Esophagus muscularis mucosa (tissue), 4 donors: ENCODE measurements at regions not wholly inside any gene's neighbourhood (a gene's known extent, or its start where the extent isn't known, plus 50 kb on each side); places are given as distances from the start of the nearest gene placed in this dataset.

Experiments
- DNase-seq: peaks from one replicate; pipeline ENCODE4 v3.0.0-alpha.2; 2017; ENCODE audit errors: extremely low spot score
- H3K27ac ChIP-seq, 4 donors: fragments of 200-600 bp; sonication (generic); replicated peaks in 1 of 4; 1 replicate in 3 of 4; 2 replicates in 1 of 4; pipeline ENCODE4 v1.5.1; 2016 to 2019; ENCODE audit warnings: mild to moderate bottlenecking in 1 of 4
- H3K27me3 ChIP-seq, 4 donors: fragments of 200-600 bp; sonication (generic); one replicate each; pipeline versions ENCODE4 v1.5.1 to v1.6.0; 2016 to 2019
- H3K36me3 ChIP-seq, 4 donors: fragments of 200-600 bp; sonication (generic); one replicate each; pipeline ENCODE4 v1.5.1; 2016 to 2019
- H3K4me1 ChIP-seq, 4 donors: fragments of 200-600 bp; sonication (generic); one replicate each; pipeline ENCODE4 v1.5.1; 2016 to 2019
- H3K4me3 ChIP-seq, 4 donors: fragments of 200-600 bp; sonication (generic); 1 replicate in 2 of 4; 2 replicates in 2 of 4; pipeline ENCODE4 v1.5.1; 2016 to 2019; ENCODE audit warnings: mild to moderate bottlenecking in 4 of 4, moderate library complexity in 1 of 4
- H3K9me3 ChIP-seq, 4 donors: fragments of 200-600 bp; sonication (generic); 1 replicate in 3 of 4; 2 replicates in 1 of 4; pipeline ENCODE4 v1.5.1; 2016 to 2019
- CTCF ChIP-seq, 3 experiments: fragments of 200-600 bp in 2 of 3; fragments of 450-650 bp in 1 of 3; sonication (generic) in 2 of 3; IDR thresholded peaks; one replicate each; pipeline ENCODE4 v1.5.1; 2017 to 2019; ENCODE audit warnings: antibody characterized with exemption in 3 of 3, mild to moderate bottlenecking in 2 of 3, moderate library complexity in 1 of 3
- EP300 ChIP-seq: sonication (generic); formaldehyde crosslinking; IDR thresholded peaks from one replicate; pipeline ENCODE4 v1.6.1; 2017; ENCODE audit warnings: antibody characterized with exemption
- POLR2A ChIP-seq: fragments of 450-650 bp; IDR thresholded peaks from one replicate; pipeline ENCODE4 v1.6.1; 2017; ENCODE audit warnings: antibody characterized with exemption, moderate library complexity, mild to moderate bottlenecking, low read depth
- POLR2AphosphoS5 ChIP-seq, 2 donors: sonication (generic); formaldehyde crosslinking; IDR thresholded peaks; one replicate each; pipeline ENCODE4 v1.6.1; 2017; ENCODE audit warnings: antibody characterized with exemption in 2 of 2
- WGBS: methylation state at CpG from one replicate; pipeline ENCODE4 v1.1.5; 2018; 5-methylcytosine and 5-hydroxymethylcytosine counted together
- intact Hi-C: fragments of 100-400 bp; cut with DNase I; formaldehyde crosslinking; loops from one replicate; pipeline ENCODE4 v1.15.1; 2023

GRCh38 chr10:118403967-118404366 is 61.8 kb upstream of the FAM204A start:
- intact Hi-C loops: no loop called here
- Histone ChIP-seq H3K27ac (no peak overlapping the region), H3K27me3 (peaks cover 0 to 18% (median 0%) of the 10 kb centered on the region in 4 donors), H3K4me3 (no peak overlapping the region), H3K9me3 (peaks cover 0 to 6% (median 3%) of the 10 kb centered on the region in 4 donors), H3K36me3 (no peaks in the 10 kb centered on the region), H3K4me1 (no peaks in the 10 kb centered on the region)
- no peak for DNase-seq
- no peak for TF ChIP-seq CTCF (IDR thresholded peaks at IDR 0.05)
- TF ChIP-seq POLR2A: no peak
- TF ChIP-seq POLR2AphosphoS5 (IDR thresholded peaks at IDR 0.05): no peak
- no peak for TF ChIP-seq EP300
- 87% methylated on average over 3 of the region's 3 CpGs for WGBS

- DNase-seq: no peak
- Histone ChIP-seq H3K4me1 (no peaks in the 10 kb centered on the region), H3K27ac (no peak overlapping the region), H3K27me3 (peaks cover 0 to 18% (median 0%) of the 10 kb centered on the region in 4 donors), H3K36me3 (no peaks in the 10 kb centered on the region), H3K4me3 (no peak overlapping the region), H3K9me3 (peaks cover 0 to 6% (median 3%) of the 10 kb centered on the region in 4 donors)
- intact Hi-C loops: no loop called here
- TF ChIP-seq POLR2A (no peak), POLR2AphosphoS5 (IDR thresholded peaks at IDR 0.05) (no peak), CTCF (IDR thresholded peaks at IDR 0.05) (no peak), EP300 (no peak)
- 97% methylated on average over 2 of the region's 2 CpGs for WGBS
Measured at GRCh38 chr10:118401708-118402193, 59.6 kb upstream of the FAM204A start.

- intact Hi-C loops: no loop called here
- Histone ChIP-seq H3K27ac (no peak overlapping the region), H3K36me3 (no peaks in the 10 kb centered on the region), H3K27me3 (peaks cover 0 to 4% (median 0%) of the 10 kb centered on the region in 4 donors), H3K9me3 (peaks cover 0 to 6% (median 3%) of the 10 kb centered on the region in 4 donors), H3K4me1 (no peaks in the 10 kb centered on the region), H3K4me3 (no peak overlapping the region)
- WGBS: 83% methylated on average over 4 of the region's 4 CpGs
- DNase-seq: no peak
- TF ChIP-seq POLR2A (no peak), CTCF (IDR thresholded peaks at IDR 0.05) (no peak), POLR2AphosphoS5 (IDR thresholded peaks at IDR 0.05) (no peak), EP300 (no peak)
Measured at GRCh38 chr10:118397391-118397790, 55.3 kb upstream of the FAM204A start.

- Histone ChIP-seq H3K9me3 (no peaks in the 10 kb centered on the region), H3K4me1 (no peaks in the 10 kb centered on the region), H3K27ac (no peak overlapping the region), H3K4me3 (no peak overlapping the region), H3K36me3 (no peaks in the 10 kb centered on the region), H3K27me3 (peaks cover 0 to 4% (median 0%) of the 10 kb centered on the region in 4 donors)
- no peak for DNase-seq
- intact Hi-C loops: no loop called here
- TF ChIP-seq POLR2AphosphoS5 (IDR thresholded peaks at IDR 0.05): no peak
- no peak for TF ChIP-seq POLR2A
- no peak for TF ChIP-seq EP300
- TF ChIP-seq CTCF (IDR thresholded peaks at IDR 0.05): no peak
- 79% methylated on average over 5 of the region's 5 CpGs for WGBS
Measured at GRCh38 chr10:118395947-118396346, 53.8 kb upstream of the FAM204A start.
